Large intestine (tissue), 3 donors: ENCODE measurements at regions not wholly inside any gene's neighbourhood (a gene's known extent, or its start where the extent isn't known, plus 50 kb on each side); places are given as distances from the start of the nearest gene placed in this dataset.

Experiments
- DNase-seq, 2 donors: peaks; one replicate each; pipeline versions ENCODE4 v3.0.0 to v3.0.0-alpha.2; 2013
- H3K27ac ChIP-seq: one replicate; pipeline ENCODE4 v1.5.1; 2013; ENCODE audit warnings: low read length
- H3K27me3 ChIP-seq: 2 replicates; pipeline ENCODE4 v1.6.1; 2013; ENCODE audit warnings: low read length; ENCODE audit not compliant: control insufficient read depth, insufficient read depth
- H3K36me3 ChIP-seq: 2 replicates; pipeline ENCODE4 v1.6.1; 2013; ENCODE audit warnings: low read length; ENCODE audit not compliant: control insufficient read depth, insufficient read depth
- H3K4me1 ChIP-seq: one replicate; pipeline ENCODE4 v1.6.1; 2013; ENCODE audit warnings: low read length; ENCODE audit not compliant: control insufficient read depth, insufficient read depth
- H3K4me3 ChIP-seq: one replicate; pipeline ENCODE4 v1.5.1; 2013; ENCODE audit warnings: low read length
- H3K9me3 ChIP-seq: one replicate; pipeline ENCODE4 v1.6.1; 2013; ENCODE audit warnings: mild to moderate bottlenecking, low read depth, low read length, moderate library complexity; ENCODE audit not compliant: control insufficient read depth
- WGBS: methylation state at CpG from one replicate; pipeline ENCODE4 v1.1.5; 2013; ENCODE audit warnings: low lambda C conversion rate; ENCODE audit not compliant: insufficient coverage; 5-methylcytosine and 5-hydroxymethylcytosine counted together

GRCh38 chr2:129756276-129756675, 223.2 kb upstream of the RAB6C start:
- peaks cover 4% of the 10 kb centered on the region for H3K27me3 ChIP-seq
- H3K9me3 ChIP-seq = no peaks in the 10 kb centered on the region
- no peaks in the 10 kb centered on the region for H3K36me3 ChIP-seq
- no peaks in the 10 kb centered on the region for H3K4me1 ChIP-seq
- no CpG with 5 or more reads among the region's 7 CpGs for WGBS
- no peak for DNase-seq
- no peak overlapping the region for H3K27ac ChIP-seq
- no peak overlapping the region for H3K4me3 ChIP-seq

DNA sequence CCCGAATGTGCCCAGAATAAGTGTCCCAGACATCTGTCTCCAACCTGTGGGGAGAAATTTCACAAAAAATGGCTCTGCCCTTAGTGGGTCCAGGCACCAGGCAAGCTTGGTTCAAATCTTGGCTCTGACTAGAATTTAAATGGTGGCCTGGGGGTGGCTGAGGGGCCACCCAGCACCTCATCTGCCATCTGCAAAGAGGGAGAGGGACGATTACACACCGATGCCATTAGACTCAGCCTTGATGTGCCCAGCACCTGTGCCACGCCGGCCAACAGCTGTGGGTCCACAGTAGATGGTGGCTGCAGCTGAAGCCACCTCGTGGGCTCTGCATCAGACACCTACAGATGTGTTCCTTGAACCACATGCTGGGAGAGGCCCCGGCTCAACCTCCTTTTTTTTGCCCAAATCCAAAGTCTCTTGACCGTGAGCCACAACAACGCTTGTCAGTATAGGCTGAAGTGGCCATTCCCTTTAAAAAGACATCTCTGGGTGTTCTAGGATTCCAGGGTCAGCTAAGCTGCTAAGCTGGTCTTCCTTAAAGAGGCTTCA, 222.0 kb upstream of the RAB6C start:
- no CpG with 5 or more reads among the region's 9 CpGs for whole genome bisulfite sequencing
- no peaks in the 10 kb centered on the region for H3K36me3 ChIP-seq
- H3K9me3 ChIP-seq = no peaks in the 10 kb centered on the region
- peaks cover 4% of the 10 kb centered on the region for H3K27me3 ChIP-seq
- H3K27ac ChIP-seq = no peak overlapping the region
- no peak overlapping the region for H3K4me3 ChIP-seq
- DNase-seq = no peak
- H3K4me1 ChIP-seq = no peaks in the 10 kb centered on the region

- H3K27me3 ChIP-seq = peaks cover 4% of the 10 kb centered on the region
- H3K4me1 ChIP-seq = no peaks in the 10 kb centered on the region
- no peak overlapping the region for H3K27ac ChIP-seq
- H3K36me3 ChIP-seq = no peaks in the 10 kb centered on the region
- no peaks in the 10 kb centered on the region for H3K9me3 ChIP-seq
- no peak overlapping the region for H3K4me3 ChIP-seq
- no CpG with 5 or more reads among the region's 15 CpGs for WGBS
- DNase-seq = no peak
These were observed 221.3 kb upstream of the RAB6C start for GRCh38 chr2:129757915-129758783.

DNA sequence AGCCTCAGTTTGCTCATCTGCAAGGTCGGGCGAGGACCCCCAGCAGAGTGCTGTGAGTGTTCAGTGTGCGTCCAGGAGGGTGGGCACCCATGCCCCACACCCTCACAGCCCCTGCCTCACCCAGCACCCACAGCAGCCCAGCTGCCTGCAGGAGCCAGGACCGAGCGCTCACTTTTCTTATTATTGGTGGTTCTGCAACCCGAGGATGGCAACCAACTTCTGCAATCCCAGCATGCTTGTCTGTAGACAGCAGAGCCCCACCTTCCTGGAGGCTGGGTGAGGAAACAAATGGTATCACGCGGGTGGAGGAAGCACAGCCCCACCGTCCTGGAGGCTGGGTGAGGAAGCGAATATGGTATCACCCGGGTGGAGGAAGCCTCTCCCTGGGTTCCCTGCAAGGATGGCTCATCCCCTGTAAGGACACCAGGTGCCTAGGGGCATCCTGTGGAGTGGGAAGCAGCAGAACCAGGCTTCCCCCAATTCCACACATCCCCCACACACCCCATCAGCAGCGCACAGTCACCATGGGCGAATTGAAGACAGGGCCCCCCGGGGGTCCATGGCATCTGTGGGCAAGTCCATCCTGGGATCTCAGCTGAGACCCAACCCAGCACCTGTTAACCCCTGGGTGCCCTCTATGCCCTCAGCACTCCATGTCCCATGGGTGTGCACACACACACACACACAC, 220.5 kb upstream of the RAB6C start:
- DNase-seq = no peak
- WGBS = no CpG with 5 or more reads among the region's 14 CpGs
- no peak overlapping the region for H3K27ac ChIP-seq
- H3K4me3 ChIP-seq = no peak overlapping the region
- H3K27me3 ChIP-seq = peaks cover 4% of the 10 kb centered on the region
- no peaks in the 10 kb centered on the region for H3K9me3 ChIP-seq
- H3K36me3 ChIP-seq = no peaks in the 10 kb centered on the region
- H3K4me1 ChIP-seq = no peaks in the 10 kb centered on the region

DNA sequence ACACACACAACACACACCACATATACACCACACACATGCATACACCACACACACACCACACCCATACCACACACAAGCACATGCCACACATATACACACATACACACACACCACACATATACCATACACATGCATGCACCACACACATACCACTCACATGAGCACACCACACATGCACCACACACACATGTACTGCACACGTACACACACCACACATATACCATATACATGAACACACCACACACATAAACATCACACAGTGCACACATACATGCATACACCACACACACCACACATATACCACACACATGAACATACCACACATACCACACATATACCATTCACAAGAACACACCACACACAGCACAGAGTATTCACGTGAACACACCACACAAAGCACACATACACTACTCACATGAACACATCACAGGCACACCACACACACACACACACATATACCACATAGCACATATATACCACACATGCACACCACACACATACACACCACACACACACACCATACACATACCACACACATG, 219.9 kb upstream of the RAB6C start:
- Histone ChIP-seq H3K27me3 (peaks cover 4% of the 10 kb centered on the region), H3K4me3 (no peak overlapping the region), H3K27ac (no peak overlapping the region), H3K36me3 (no peaks in the 10 kb centered on the region), H3K9me3 (no peaks in the 10 kb centered on the region), H3K4me1 (no peaks in the 10 kb centered on the region)
- no peak for DNase-seq
- WGBS = no CpG with 5 or more reads among the region's 2 CpGs

GRCh38 chr2:129760669-129761068, 218.8 kb upstream of the RAB6C start:
- H3K27me3 ChIP-seq = peaks cover 6% of the 10 kb centered on the region
- H3K9me3 ChIP-seq = no peaks in the 10 kb centered on the region
- DNase-seq = no peak
- no peak overlapping the region for H3K4me3 ChIP-seq
- H3K27ac ChIP-seq = no peak overlapping the region
- no CpG with 5 or more reads among the region's 7 CpGs for WGBS
- H3K36me3 ChIP-seq = no peaks in the 10 kb centered on the region
- no peaks in the 10 kb centered on the region for H3K4me1 ChIP-seq

- Histone ChIP-seq H3K4me3 (no peak overlapping the region), H3K27ac (no peak overlapping the region), H3K9me3 (no peaks in the 10 kb centered on the region), H3K4me1 (no peaks in the 10 kb centered on the region), H3K27me3 (peaks cover 11% of the 10 kb centered on the region), H3K36me3 (no peaks in the 10 kb centered on the region)
- DNase-seq = no peak
- no CpG with 5 or more reads among the region's 10 CpGs for WGBS
These were observed 217.9 kb upstream of the RAB6C start for GRCh38 chr2:129761569-129762021.

DNA sequence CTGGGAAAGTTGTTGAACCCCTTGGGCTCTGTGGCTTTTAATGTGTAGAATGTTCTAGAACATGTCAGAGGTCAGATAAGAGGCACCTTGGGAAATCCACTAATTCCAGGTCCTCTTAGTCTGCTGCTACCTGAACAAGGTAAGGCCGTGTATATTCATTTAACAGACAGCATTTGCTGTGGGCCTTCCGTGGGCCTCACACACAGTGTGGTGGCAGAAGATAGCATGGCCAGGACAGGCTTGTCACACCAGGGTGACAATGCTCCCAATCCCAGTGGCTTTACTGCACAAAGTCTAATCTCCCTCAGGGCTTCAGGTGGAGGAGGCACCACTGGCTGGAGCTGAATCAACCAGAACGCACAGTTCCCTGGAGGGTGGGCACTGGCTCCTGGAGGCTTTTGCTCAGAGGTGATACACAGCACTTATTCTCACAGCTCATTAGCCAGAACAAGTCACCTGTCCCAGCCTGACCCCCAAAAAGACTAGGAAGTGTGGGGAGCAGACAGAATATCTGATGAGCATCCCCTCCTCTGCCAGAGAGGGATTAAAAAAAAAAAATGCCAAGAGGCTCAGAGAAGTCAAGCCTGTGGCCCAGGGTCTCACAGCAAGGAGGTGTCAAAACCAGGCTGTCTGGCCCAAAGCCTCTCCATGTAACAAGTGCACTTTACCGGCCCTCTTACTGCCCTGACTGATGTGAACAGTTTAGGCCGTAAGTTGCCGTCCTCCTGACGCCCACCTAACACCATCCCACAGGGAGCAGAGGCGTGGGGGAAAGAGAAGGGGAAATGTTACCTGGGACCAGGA, 216.9 kb upstream of the RAB6C start:
- no CpG with 5 or more reads among the region's 8 CpGs for WGBS
- no peak for DNase-seq
- Histone ChIP-seq H3K27me3 (peaks cover 13% of the 10 kb centered on the region), H3K36me3 (no peaks in the 10 kb centered on the region), H3K4me1 (no peaks in the 10 kb centered on the region), H3K9me3 (no peaks in the 10 kb centered on the region), H3K27ac (no peak overlapping the region), H3K4me3 (no peak overlapping the region)

- H3K36me3 ChIP-seq = no peaks in the 10 kb centered on the region
- no peaks in the 10 kb centered on the region for H3K4me1 ChIP-seq
- no peak overlapping the region for H3K27ac ChIP-seq
- H3K9me3 ChIP-seq = no peaks in the 10 kb centered on the region
- peaks cover 13% of the 10 kb centered on the region for H3K27me3 ChIP-seq
- no CpG with 5 or more reads among the region's 10 CpGs for WGBS
- no peak for DNase-seq
- H3K4me3 ChIP-seq = no peak overlapping the region
These were observed 216.1 kb upstream of the RAB6C start for GRCh38 chr2:129763190-129763846.
